Midbrain (tissue), 1 donor: ENCODE measurements at regions not wholly inside any gene's neighbourhood (a gene's known extent, or its start where the extent isn't known, plus 50 kb on each side); places are given as distances from the start of the nearest gene placed in this dataset.
A peak's percentile ranks its signal among the peaks of the same experiment; 100 is the strongest.

Experiments used
- DNase-seq: peaks from one replicate; lab custom pipeline; 2025; lab: John Stamatoyannopoulos, UW

DNA sequence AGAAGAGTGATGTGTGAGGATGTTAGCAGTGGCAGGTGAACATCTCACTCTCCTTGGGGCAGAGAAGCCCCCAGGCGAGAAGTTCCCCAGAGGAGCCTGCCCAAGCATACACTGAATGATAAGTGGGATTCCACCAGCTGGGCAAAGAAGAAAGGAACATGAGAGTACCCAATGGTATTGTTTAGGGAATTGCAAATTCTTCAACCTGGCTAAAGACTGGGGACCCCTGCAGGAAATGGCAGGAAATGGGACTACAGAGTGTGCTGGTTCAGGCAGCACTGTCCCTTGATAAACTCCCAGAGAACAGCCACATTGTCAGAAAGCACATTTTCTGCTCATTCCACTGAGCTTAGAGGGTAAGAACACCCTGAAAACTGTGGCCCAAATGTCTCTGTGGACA, 121.3 kb downstream of the RPS29 start:
- no peak for DNase-seq

DNA sequence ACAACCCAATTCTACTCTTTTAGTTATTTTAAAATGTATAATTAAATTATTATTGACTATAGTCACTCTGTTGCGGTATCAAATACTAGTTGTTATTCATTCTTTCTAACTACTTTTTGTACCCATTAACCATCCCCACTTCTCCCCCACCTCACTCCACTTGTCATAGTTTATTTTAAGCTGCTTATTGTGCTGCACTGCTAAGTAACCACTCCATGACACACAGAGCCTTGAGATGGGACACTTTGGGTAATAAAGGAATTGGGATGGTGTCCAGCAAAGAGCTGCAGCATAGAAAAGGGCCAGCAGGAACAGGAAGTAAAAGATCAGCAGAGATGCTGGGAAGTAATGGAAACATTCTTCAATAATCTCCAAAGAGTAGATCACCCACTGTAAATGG, 123.0 kb downstream of the RPS29 start:
- DNase-seq = no peak

DNA sequence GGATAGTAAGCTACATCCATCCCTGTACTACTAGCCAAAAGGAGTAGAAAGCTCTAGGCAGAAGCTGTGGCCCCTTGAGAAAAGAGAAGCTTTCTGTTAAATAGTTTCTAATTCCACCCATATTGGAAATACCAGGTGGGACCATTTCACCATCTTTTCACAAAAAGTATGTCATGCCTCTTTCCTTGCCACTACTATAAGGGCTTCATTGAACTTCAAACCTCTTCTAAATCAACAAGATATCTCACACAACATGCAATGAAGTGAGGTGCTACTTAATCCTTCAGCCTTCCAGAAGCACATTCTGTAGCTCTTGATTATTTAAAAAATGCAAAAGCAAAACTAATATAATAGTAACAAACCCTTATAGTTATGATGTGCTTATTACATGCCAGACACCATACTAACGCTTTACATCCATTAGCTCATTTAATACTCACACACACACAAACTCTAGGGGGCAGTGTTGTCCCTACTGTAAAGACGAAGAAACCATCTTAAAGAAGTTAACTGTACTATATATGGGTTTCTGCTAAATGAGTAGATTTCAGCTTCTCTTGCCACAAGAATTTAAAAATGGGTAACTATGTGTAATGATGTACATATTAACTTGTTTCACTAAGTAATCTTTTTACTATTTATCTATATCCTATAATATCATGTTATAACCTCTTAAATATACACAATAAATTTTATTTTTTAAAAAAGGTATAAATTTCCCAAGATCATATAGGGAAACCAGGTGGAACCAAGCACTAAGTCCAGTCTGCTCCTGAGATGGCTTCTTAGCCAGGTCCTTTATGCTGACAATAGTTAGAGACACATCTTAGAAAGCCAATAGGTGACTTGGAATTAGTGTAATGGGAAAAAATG, 124.4 kb downstream of the RPS29 start:
- DNase-seq = peak; percentile 46

DNA sequence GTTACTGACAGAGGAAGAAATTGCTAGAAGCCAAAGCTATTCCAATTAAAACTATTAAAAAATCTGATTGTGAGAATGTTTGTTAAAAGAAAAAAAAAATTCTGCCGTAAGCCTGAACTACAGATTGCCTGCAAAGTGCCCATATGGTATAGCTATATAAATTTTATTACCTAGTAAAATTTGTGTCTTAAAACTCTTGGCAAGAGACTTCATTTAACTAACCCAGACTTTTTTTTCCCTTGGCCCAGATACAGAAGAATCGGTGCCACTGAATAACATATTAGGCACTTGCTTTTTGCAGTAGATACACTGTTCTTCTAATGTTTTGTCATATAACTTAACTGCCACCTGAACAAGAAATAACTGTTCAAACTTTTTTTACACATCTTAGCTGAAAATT, 125.5 kb downstream of the RPS29 start:
- no peak for DNase-seq

GRCh38 chr14:49456589-49456988, 129.6 kb downstream of the RPS29 start:
- no peak for DNase-seq

- DNase-seq = no peak
These were observed 134.2 kb downstream of the RPS29 start for GRCh38 chr14:49451938-49452337.

GRCh38 chr14:49449749-49450148, 136.4 kb downstream of the RPS29 start:
- DNase-seq = no peak

DNA sequence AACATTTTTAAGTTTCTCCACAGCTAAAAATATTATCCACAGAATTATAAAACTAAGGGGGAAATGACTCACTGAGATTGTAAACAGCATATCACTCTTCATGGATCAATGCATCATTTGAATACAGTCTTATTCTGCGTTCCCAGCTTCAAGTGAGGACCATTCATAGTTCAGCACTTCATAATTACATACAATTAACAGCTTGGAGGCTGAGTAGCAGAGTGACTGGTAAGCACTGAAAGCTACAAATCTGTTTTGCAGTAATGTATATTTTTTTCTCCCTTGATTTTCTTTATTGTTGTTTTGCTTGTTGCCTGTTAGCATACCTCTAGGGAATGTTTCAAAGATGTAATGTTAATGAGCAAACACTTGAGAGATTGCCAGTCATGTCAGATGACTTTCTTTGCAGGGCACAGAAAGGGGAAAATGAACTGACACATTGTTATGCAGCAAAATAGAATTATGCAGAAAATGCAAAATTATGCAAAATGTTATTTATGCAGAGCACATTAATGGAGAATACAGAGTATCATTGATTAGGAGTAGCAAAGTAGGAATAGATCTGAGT, 138.6 kb downstream of the RPS29 start:
- DNase-seq = no peak

DNA sequence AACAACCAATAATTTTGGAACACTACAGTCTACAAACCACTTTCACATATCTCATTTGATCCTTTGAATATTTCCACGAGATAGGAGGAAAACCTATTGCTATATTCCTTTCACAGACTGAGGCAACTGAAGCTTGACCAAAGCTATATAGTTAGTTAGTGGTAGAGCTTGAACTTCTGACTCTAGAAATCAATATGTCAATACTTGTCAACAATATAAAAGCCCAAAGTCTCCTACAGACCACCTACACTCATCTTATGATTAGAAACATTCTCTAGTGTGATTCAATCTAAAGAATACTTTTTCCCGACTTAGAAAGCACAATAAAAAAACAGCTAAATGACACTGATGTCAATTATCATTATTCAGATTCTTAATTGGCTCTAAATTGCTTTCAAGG, 139.4 kb downstream of the RPS29 start:
- no peak for DNase-seq

DNA sequence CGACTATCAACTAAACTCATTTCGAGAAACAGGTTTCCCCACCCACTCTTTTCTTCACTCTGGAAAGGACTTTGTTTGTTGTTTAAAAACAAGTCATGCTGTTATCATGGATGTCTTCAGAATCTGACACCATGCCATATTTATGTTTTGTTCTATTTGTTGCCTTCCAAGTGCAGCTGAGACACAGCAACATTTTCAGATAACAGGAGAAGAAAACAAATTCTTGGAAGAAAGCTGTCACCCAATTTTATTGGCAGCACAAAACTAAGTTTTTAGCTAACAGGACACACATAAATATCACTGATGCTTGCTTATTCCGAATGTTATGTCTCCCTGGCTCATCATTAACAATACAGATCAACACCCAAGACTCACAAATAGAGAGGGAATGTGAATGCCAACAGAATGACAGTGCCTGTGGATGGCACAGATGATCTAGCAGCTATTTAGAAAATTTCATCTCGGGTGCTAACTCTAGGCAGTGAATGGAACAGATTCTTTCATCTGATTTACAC, 147.9 kb downstream of the RPS29 start:
- no peak for DNase-seq

- no peak for DNase-seq
These were observed 158.1 kb downstream of the RPS29 start for GRCh38 chr14:49428076-49428475.

- no peak for DNase-seq
These were observed 159.1 kb downstream of the RPS29 start for GRCh38 chr14:49427117-49427516.

GRCh38 chr14:49425921-49426320, 160.3 kb downstream of the RPS29 start:
- no peak for DNase-seq

GRCh38 chr14:49424436-49425331, 161.5 kb downstream of the RPS29 start:
- DNase-seq = no peak

- DNase-seq = no peak
These were observed 166.0 kb downstream of the RPS29 start for GRCh38 chr14:49420201-49420600.

- DNase-seq = no peak
These were observed 167.4 kb downstream of the RPS29 start for GRCh38 chr14:49418789-49419188.

DNA sequence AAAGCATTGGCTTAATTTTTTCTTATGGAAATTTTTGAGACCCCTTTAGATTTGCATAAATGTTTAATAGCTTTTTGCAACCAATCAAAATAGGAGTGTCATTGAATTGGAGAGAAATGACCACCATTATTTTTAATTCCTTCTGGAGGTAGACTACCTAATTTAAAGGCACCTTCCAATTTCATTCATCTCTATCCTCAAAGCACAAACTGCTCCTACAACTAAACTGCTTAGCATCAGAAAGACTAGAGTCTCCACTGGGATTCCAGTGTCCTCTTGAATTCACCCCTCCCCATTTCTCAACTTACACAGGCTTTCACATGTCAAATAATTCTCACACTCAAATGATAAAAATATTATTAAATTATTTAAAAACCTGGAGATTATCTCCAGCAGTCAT, 168.4 kb downstream of the RPS29 start:
- DNase-seq = no peak

DNA sequence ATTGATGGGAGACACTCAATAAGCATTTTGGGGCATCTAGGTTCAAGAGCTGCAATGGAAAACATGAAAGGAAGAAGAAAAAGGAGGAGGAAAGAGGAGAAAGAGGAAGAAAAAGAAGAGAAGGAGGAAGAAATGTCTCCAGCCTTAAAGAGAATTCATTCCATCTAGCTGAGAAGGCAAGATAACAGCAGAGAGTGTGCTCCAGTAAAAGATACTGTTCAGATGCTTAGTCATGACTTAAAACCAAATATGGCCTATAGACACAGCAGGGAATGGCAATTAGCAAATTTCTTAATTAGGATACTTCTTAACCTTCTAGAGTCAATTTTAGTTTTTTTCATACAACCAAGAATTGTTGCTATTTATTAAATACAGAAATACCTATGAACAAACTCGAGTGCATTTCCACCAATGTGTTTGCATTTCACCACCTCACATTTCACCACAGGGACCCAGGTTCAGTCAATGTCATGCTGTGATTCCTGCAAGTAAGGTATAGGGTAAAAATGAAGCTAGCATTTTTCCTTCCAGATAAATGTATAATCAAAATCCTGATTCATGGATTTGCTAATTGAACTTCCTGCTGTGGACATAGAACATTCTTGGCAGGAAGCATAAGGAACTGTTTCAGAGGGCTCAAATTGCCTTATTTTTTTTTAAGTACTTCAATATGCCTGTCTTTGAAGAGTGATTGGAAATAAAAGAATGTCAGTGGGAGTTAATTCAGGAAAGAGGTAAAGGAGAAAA, 177.8 kb downstream of the RPS29 start:
- DNase-seq = no peak

- no peak for DNase-seq
These were observed 180.9 kb downstream of the RPS29 start for GRCh38 chr14:49405291-49405690.

DNA sequence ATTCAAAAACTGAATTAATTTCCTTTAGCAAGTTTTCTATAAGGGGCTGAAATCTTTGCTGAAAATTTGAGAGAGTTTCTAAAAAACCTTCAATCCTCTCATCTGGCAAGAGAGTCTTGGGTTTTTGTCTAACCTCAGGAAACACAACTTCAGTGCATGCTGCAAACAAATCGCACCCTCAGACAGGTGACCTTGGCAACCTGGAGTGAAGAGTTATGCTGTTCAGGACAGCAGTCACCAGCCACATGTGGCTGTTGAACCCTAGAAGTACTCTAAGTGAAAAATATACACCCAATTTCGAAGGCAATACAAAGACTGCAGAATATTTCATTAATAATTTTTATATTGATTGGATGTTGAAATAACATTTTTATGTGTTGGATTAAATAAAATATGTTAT, 184.8 kb downstream of the RPS29 start:
- no peak for DNase-seq

DNA sequence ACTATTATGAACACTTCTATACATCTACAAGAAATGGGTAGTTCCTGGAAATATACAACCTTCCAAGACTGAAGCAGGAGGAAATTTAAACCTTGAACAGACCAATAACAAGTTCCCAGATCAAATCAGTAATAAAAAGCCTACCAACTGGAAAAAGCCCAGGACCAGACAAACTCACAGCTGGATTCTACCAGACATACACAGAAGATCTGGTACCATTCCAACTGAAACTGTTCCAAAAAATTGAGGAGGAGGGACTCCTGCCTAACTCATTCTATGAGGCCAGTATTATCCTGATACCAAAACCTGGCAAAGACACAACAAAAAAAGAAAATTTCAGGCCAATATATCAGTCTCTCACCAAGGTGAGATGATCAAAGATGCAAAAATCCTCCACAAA, 189.4 kb downstream of the RPS29 start:
- DNase-seq = no peak

- DNase-seq = no peak
These were observed 204.4 kb downstream of the RPS29 start for GRCh38 chr14:49381778-49382177.
